GM23338 (cell line): ENCODE measurements at regions not wholly inside any gene's neighbourhood (a gene's known extent, or its start where the extent isn't known, plus 50 kb on each side); places are given as distances from the start of the nearest gene placed in this dataset.

Experiments
- ATAC-seq: fragments of 200-7000 bp; cut with Tn5 transposase; 3 replicates; pipeline ENCODE4 v1.9.1; 2020
- DNase-seq: peaks from one replicate; pipeline ENCODE4 v3.0.0-alpha.2; 2015; ENCODE audit warnings: low spot score
- H2AFZ ChIP-seq: fragments of 200-600 bp; sonication (generic); 2 replicates; pipeline ENCODE4 v1.8.0; 2016; ENCODE audit warnings: antibody characterized with exemption, mild to moderate bottlenecking, moderate library complexity
- H3F3A ChIP-seq: fragments of 200-600 bp; sonication (generic); replicated peaks from 2 replicates; pipeline ENCODE4 v1.8.0; 2017; ENCODE audit warnings: antibody characterized with exemption, mixed run types, low read depth
- H3K27ac ChIP-seq: fragments of 200-600 bp; sonication (generic); 2 replicates; pipeline ENCODE4 v1.6.1; 2016; ENCODE audit warnings: low read depth
- H3K27me3 ChIP-seq: fragments of 200-600 bp; sonication (generic); 2 replicates; pipeline ENCODE4 v1.8.0; 2016; ENCODE audit warnings: mild to moderate bottlenecking, mixed run types, moderate library complexity; ENCODE audit not compliant: insufficient read depth
- H3K36me3 ChIP-seq: fragments of 200-600 bp; sonication (generic); 2 replicates; pipeline ENCODE4 v1.8.0; 2016; ENCODE audit warnings: mild to moderate bottlenecking; ENCODE audit not compliant: insufficient read depth
- H3K4me1 ChIP-seq: fragments of 200-600 bp; sonication (generic); 2 replicates; pipeline ENCODE4 v1.8.0; 2016; ENCODE audit warnings: mild to moderate bottlenecking, moderate library complexity; ENCODE audit not compliant: insufficient read depth
- H3K4me2 ChIP-seq: fragments of 200-600 bp; sonication (generic); 2 replicates; pipeline ENCODE4 v1.7.1; 2017; ENCODE audit warnings: mixed run types
- H3K4me3 ChIP-seq: fragments of 200-600 bp; sonication (generic); 2 replicates; pipeline ENCODE4 v1.6.1; 2016; ENCODE audit warnings: mixed run types
- H3K79me2 ChIP-seq: fragments of 200-600 bp; sonication (generic); replicated peaks from 2 replicates; pipeline ENCODE4 v1.8.0; 2017; ENCODE audit warnings: mild to moderate bottlenecking; ENCODE audit not compliant: insufficient read depth
- H3K9me2 ChIP-seq: fragments of 200-600 bp; sonication (generic); 2 replicates; pipeline ENCODE4 v1.8.0; 2017; ENCODE audit not compliant: insufficient read depth
- H4K20me1 ChIP-seq: fragments of 200-600 bp; sonication (generic); replicated peaks from 2 replicates; pipeline ENCODE4 v1.8.0; 2017; ENCODE audit warnings: mild to moderate bottlenecking; ENCODE audit not compliant: insufficient read depth
- H3K27ac Mint-ChIP-seq: 2 replicates; pipeline ENCODE4 v1.8.0; 2020; ENCODE audit warnings: inconsistent platforms, mild to moderate bottlenecking, moderate library complexity, mixed read lengths
- H3K27me3 Mint-ChIP-seq: 3 replicates; pipeline ENCODE4 v1.8.0; 2022; ENCODE audit warnings: low read depth, mild to moderate bottlenecking, moderate library complexity, mixed read lengths, inconsistent platforms; ENCODE audit not compliant: insufficient read depth, poor library complexity
- H3K36me3 Mint-ChIP-seq: 3 replicates; pipeline ENCODE4 v1.8.0; 2021; ENCODE audit warnings: low read depth, mild to moderate bottlenecking, inconsistent platforms, moderate library complexity, mixed read lengths
- H3K4me1 Mint-ChIP-seq: 3 replicates; pipeline ENCODE4 v1.8.0; 2020; ENCODE audit warnings: mild to moderate bottlenecking, inconsistent platforms, mixed read lengths
- H3K4me3 Mint-ChIP-seq: 3 replicates; pipeline ENCODE4 v1.8.0; 2021; ENCODE audit warnings: moderate library complexity, mild to moderate bottlenecking, inconsistent platforms, mixed read lengths
- H3K9me3 Mint-ChIP-seq: 3 replicates; pipeline ENCODE4 v1.8.0; 2020; ENCODE audit warnings: moderate library complexity, mild to moderate bottlenecking, inconsistent platforms, mixed read lengths
- CREB1 ChIP-seq: fragments of 250-450 bp; sonication (Bioruptor Pico); IDR thresholded peaks from 2 replicates; pipeline ENCODE4 v1.5.0; 2020; ENCODE audit warnings: low read depth, mild to moderate bottlenecking, moderate library complexity
- EZH2 ChIP-seq: fragments of 200-600 bp; sonication (generic); IDR thresholded peaks from one replicate; pipeline ENCODE4 v1.8.0; 2017; ENCODE audit warnings: antibody characterized with exemption, mild to moderate bottlenecking, low read depth; ENCODE audit not compliant: unreplicated experiment
- EZH2phosphoT487 ChIP-seq: fragments of 200-600 bp; sonication (generic); IDR thresholded peaks from one replicate; pipeline ENCODE4 v1.8.1; 2018; ENCODE audit warnings: antibody characterized with exemption; ENCODE audit not compliant: unreplicated experiment
- NANOG ChIP-seq: IDR thresholded peaks from 2 replicates; pipeline ENCODE4 v1.6.1; 2016; ENCODE audit warnings: antibody characterized with exemption, borderline replicate concordance
- POLR2AphosphoS5 ChIP-seq: IDR thresholded peaks from 2 replicates; pipeline ENCODE4 v1.6.1; 2016; ENCODE audit warnings: antibody characterized with exemption, low read depth
- STAT1 ChIP-seq: IDR thresholded peaks from one replicate; pipeline ENCODE4 v1.6.1; 2016; ENCODE audit warnings: antibody characterized with exemption; ENCODE audit not compliant: unreplicated experiment
- ZNF114 ChIP-seq: fragments of 250-450 bp; sonication (Bioruptor Pico); IDR thresholded peaks from 2 replicates; pipeline ENCODE4 v1.5.0; 2020; ENCODE audit warnings: mild to moderate bottlenecking, moderate library complexity
- ZNF331 ChIP-seq: fragments of 250-450 bp; sonication (Bioruptor Pico); IDR thresholded peaks from 2 replicates; pipeline ENCODE4 v1.5.0; 2020; ENCODE audit warnings: low read depth, mild to moderate bottlenecking, moderate library complexity
- TF ChIP-seq, protein P1 (sequence below), 2 experiments: fragments of 200-600 bp in 1 of 2; sonication (generic) in 1 of 2; conservative IDR thresholded peaks; 2 replicates each; pipeline versions ENCODE4 v1.5.1 to v1.6.1; 2016 to 2017; ENCODE audit warnings: antibody characterized with exemption in 2 of 2, low read depth in 2 of 2, mild to moderate bottlenecking in 2 of 2, moderate library complexity in 1 of 2
- TF ChIP-seq, protein P2 (sequence below): fragments of 250-450 bp; sonication (Bioruptor Pico); IDR thresholded peaks from 2 replicates; pipeline ENCODE4 v1.5.0; 2020; ENCODE audit warnings: mild to moderate bottlenecking, moderate library complexity
- TF ChIP-seq, protein P3 (sequence below): IDR thresholded peaks from one replicate; pipeline ENCODE4 v1.6.1; 2018; ENCODE audit warnings: antibody characterized with exemption; ENCODE audit not compliant: unreplicated experiment

DNA sequence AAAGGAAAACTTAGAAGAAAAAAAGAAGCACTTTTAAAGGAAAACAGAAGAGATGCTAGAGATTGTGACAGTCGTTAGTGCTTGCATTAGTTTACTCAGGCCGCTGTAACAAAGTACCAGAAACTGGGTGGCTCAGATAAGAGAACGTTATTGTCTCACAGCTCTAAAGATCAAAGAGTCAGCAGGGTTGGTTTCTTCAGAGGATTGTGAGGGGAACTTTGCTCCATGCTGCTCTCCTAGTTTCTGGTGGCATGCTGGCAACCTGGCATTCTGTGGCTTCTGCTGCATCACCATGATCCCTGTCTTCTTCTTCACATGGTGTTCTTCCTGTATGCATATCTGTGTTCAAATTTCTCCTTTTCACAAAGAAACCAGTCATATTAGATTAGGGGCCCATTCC is 119.4 kb upstream of the PLEKHA5 start:
- ATAC-seq: no peak
- H3K79me2 ChIP-seq: no peaks in the 10 kb centered on the region
- H3K4me2 ChIP-seq: no peak overlapping the region
- H4K20me1 ChIP-seq: no peaks in the 10 kb centered on the region
- TF ChIP-seq CREB1 (no peak), EZH2 (no peak), EZH2phosphoT487 (no peak), NANOG (no peak), ZNF331 (CRISPR knock-in tag) (no peak), POLR2AphosphoS5 (no peak)
- TF ChIP-seq, protein P1, sequence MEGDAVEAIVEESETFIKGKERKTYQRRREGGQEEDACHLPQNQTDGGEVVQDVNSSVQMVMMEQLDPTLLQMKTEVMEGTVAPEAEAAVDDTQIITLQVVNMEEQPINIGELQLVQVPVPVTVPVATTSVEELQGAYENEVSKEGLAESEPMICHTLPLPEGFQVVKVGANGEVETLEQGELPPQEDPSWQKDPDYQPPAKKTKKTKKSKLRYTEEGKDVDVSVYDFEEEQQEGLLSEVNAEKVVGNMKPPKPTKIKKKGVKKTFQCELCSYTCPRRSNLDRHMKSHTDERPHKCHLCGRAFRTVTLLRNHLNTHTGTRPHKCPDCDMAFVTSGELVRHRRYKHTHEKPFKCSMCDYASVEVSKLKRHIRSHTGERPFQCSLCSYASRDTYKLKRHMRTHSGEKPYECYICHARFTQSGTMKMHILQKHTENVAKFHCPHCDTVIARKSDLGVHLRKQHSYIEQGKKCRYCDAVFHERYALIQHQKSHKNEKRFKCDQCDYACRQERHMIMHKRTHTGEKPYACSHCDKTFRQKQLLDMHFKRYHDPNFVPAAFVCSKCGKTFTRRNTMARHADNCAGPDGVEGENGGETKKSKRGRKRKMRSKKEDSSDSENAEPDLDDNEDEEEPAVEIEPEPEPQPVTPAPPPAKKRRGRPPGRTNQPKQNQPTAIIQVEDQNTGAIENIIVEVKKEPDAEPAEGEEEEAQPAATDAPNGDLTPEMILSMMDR (conservative IDR thresholded peaks at IDR 0.05; ENCODE audit: low read depth in 2 of 2): no peak
- H3K36me3 ChIP-seq: no peaks in the 10 kb centered on the region
- peaks cover 50% of the 10 kb centered on the region for H3K4me1 Mint-ChIP-seq
- no peak overlapping the region for H3K27ac ChIP-seq
- H3K9me2 ChIP-seq: no peaks in the 10 kb centered on the region
- H3K36me3 Mint-ChIP-seq: no peaks in the 10 kb centered on the region
- 0 out of 2 replicates have a peak overlapping the region, but pooled peaks have one; percentile 23 for H2AFZ ChIP-seq
- no peaks in the 10 kb centered on the region for H3K9me3 Mint-ChIP-seq
- no peak overlapping the region for H3K27ac Mint-ChIP-seq
- H3K4me3 ChIP-seq: no peak overlapping the region
- no peaks in the 10 kb centered on the region for H3K27me3 Mint-ChIP-seq
- peaks cover 41% of the 10 kb centered on the region for H3K4me1 ChIP-seq
- no peak for DNase-seq
- no peak overlapping the region for H3K4me3 Mint-ChIP-seq
- H3K27me3 ChIP-seq: no peaks in the 10 kb centered on the region
- H3F3A ChIP-seq: no peaks in the 10 kb centered on the region

DNA sequence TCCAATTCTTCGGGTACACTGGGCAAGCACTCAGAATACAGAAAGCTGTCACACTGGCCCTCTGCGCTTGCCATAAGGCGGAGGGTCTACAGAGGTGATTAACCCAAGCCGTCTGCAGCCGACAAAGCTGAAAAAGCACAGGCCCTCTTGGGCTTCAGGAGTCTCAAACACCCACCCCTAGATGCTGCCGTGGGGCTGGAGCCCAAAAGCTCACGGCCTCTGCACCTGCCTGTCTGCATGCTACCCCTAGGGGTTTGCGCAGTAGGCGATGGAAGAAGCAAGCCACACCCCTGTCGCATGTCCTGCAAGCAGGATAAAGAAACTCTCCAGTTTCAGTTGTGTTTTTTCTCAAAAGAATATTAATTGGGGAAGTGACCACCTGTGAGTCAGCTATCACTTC is 118.8 kb upstream of the PLEKHA5 start:
- peaks cover 43% of the 10 kb centered on the region for H3K4me1 Mint-ChIP-seq
- TF ChIP-seq, protein P2, sequence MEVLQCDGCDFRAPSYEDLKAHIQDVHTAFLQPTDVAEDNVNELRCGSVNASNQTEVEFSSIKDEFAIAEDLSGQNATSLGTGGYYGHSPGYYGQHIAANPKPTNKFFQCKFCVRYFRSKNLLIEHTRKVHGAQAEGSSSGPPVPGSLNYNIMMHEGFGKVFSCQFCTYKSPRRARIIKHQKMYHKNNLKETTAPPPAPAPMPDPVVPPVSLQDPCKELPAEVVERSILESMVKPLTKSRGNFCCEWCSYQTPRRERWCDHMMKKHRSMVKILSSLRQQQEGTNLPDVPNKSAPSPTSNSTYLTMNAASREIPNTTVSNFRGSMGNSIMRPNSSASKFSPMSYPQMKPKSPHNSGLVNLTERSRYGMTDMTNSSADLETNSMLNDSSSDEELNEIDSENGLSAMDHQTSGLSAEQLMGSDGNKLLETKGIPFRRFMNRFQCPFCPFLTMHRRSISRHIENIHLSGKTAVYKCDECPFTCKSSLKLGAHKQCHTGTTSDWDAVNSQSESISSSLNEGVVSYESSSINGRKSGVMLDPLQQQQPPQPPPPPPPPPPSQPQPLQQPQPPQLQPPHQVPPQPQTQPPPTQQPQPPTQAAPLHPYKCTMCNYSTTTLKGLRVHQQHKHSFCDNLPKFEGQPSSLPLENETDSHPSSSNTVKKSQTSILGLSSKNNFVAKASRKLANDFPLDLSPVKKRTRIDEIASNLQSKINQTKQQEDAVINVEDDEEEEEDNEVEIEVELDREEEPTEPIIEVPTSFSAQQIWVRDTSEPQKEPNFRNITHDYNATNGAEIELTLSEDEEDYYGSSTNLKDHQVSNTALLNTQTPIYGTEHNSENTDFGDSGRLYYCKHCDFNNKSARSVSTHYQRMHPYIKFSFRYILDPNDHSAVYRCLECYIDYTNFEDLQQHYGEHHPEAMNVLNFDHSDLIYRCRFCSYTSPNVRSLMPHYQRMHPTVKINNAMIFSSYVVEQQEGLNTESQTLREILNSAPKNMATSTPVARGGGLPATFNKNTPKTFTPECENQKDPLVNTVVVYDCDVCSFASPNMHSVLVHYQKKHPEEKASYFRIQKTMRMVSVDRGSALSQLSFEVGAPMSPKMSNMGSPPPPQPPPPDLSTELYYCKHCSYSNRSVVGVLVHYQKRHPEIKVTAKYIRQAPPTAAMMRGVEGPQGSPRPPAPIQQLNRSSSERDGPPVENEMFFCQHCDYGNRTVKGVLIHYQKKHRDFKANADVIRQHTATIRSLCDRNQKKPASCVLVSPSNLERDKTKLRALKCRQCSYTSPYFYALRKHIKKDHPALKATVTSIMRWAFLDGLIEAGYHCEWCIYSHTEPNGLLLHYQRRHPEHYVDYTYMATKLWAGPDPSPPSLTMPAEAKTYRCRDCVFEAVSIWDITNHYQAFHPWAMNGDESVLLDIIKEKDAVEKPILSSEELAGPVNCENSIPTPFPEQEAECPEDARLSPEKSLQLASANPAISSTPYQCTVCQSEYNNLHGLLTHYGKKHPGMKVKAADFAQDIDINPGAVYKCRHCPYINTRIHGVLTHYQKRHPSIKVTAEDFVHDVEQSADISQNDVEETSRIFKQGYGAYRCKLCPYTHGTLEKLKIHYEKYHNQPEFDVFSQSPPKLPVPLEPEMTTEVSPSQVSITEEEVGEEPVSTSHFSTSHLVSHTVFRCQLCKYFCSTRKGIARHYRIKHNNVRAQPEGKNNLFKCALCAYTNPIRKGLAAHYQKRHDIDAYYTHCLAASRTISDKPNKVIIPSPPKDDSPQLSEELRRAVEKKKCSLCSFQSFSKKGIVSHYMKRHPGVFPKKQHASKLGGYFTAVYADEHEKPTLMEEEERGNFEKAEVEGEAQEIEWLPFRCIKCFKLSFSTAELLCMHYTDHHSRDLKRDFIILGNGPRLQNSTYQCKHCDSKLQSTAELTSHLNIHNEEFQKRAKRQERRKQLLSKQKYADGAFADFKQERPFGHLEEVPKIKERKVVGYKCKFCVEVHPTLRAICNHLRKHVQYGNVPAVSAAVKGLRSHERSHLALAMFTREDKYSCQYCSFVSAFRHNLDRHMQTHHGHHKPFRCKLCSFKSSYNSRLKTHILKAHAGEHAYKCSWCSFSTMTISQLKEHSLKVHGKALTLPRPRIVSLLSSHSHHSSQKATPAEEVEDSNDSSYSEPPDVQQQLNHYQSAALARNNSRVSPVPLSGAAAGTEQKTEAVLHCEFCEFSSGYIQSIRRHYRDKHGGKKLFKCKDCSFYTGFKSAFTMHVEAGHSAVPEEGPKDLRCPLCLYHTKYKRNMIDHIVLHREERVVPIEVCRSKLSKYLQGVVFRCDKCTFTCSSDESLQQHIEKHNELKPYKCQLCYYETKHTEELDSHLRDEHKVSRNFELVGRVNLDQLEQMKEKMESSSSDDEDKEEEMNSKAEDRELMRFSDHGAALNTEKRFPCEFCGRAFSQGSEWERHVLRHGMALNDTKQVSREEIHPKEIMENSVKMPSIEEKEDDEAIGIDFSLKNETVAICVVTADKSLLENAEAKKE (CRISPR knock-in tag): no peak
- TF ChIP-seq ZNF114 (CRISPR knock-in tag) (no peak), POLR2AphosphoS5 (no peak), STAT1 (no peak), NANOG (no peak), EZH2phosphoT487 (no peak)
- TF ChIP-seq, protein P3, sequence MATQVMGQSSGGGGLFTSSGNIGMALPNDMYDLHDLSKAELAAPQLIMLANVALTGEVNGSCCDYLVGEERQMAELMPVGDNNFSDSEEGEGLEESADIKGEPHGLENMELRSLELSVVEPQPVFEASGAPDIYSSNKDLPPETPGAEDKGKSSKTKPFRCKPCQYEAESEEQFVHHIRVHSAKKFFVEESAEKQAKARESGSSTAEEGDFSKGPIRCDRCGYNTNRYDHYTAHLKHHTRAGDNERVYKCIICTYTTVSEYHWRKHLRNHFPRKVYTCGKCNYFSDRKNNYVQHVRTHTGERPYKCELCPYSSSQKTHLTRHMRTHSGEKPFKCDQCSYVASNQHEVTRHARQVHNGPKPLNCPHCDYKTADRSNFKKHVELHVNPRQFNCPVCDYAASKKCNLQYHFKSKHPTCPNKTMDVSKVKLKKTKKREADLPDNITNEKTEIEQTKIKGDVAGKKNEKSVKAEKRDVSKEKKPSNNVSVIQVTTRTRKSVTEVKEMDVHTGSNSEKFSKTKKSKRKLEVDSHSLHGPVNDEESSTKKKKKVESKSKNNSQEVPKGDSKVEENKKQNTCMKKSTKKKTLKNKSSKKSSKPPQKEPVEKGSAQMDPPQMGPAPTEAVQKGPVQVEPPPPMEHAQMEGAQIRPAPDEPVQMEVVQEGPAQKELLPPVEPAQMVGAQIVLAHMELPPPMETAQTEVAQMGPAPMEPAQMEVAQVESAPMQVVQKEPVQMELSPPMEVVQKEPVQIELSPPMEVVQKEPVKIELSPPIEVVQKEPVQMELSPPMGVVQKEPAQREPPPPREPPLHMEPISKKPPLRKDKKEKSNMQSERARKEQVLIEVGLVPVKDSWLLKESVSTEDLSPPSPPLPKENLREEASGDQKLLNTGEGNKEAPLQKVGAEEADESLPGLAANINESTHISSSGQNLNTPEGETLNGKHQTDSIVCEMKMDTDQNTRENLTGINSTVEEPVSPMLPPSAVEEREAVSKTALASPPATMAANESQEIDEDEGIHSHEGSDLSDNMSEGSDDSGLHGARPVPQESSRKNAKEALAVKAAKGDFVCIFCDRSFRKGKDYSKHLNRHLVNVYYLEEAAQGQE: no peak

More for the DNA sequence above, 118.8 kb upstream of the PLEKHA5 start:
- Histone ChIP-seq H3K27ac (no peak overlapping the region), H3K4me3 (no peak overlapping the region), H4K20me1 (no peaks in the 10 kb centered on the region), H3K4me1 (peaks cover 34% of the 10 kb centered on the region), H3K36me3 (no peaks in the 10 kb centered on the region), H3K9me2 (no peaks in the 10 kb centered on the region), H3F3A (no peaks in the 10 kb centered on the region), H3K79me2 (no peaks in the 10 kb centered on the region), H3K4me2 (no peak overlapping the region), H2AFZ (peak overlapping the region; percentile 24), H3K27me3 (no peaks in the 10 kb centered on the region)
- ATAC-seq (peak; percentile 50; the same call in 2 of the 3 replicates), DNase-seq (no peak)
- Mint-ChIP-seq H3K27me3 (no peaks in the 10 kb centered on the region), H3K9me3 (no peaks in the 10 kb centered on the region), H3K4me3 (no peak overlapping the region), H3K27ac (no peak overlapping the region), H3K36me3 (no peaks in the 10 kb centered on the region)
